ENCODE measurements at regions not wholly inside any gene's neighbourhood (a gene's known extent, or its start where the extent isn't known, plus 50 kb on each side); places are given as distances from the start of the nearest gene placed in this dataset.

DNA sequence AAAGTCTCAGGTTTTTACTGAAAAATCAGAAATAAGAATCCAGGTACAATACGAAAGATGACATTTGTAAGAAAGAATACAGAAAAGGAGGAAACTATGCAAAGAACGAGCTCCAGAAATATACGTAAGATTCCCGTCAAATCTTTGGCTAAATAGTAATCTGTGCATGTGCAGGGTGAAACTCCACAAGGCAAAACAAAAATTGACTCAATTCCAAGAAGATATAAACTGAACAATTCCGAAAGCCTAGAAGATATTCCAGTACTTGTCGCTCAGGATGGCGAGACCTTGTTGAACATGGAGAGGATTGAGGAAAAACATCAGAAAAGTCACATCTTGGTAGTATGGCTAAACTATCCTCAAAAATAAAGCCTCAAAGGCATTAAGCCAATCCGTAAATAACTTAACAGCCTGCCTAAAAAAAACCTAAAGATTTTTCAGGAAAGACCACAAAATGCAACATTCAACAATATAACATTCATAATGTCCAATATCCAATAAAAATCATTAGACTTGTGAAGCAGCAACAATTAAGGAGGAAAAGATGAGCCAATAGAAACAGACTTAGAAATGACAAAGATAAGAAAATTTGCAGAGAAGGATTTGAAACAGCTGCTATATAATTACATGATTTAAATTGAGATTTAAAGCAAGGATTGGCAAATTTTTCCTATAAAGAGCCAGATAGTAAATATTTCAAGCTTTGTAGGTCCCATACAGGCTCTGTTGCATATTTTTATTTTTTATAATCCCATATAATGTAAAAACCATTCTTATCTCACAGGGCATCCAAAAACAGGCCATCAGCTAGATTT, 166.4 kb upstream of the UBASH3B start:
- no peaks in the 10 kb centered on the region for H3K27me3 ChIP-seq
- H3K27ac ChIP-seq, result no peak overlapping the region
- peaks cover 0 to 3% (median 0%) of the 10 kb centered on the region in 3 donors for H3K9me3 ChIP-seq
- TF ChIP-seq, protein P1, sequence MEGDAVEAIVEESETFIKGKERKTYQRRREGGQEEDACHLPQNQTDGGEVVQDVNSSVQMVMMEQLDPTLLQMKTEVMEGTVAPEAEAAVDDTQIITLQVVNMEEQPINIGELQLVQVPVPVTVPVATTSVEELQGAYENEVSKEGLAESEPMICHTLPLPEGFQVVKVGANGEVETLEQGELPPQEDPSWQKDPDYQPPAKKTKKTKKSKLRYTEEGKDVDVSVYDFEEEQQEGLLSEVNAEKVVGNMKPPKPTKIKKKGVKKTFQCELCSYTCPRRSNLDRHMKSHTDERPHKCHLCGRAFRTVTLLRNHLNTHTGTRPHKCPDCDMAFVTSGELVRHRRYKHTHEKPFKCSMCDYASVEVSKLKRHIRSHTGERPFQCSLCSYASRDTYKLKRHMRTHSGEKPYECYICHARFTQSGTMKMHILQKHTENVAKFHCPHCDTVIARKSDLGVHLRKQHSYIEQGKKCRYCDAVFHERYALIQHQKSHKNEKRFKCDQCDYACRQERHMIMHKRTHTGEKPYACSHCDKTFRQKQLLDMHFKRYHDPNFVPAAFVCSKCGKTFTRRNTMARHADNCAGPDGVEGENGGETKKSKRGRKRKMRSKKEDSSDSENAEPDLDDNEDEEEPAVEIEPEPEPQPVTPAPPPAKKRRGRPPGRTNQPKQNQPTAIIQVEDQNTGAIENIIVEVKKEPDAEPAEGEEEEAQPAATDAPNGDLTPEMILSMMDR (IDR thresholded peaks at IDR 0.05), result no peak
- no peak overlapping the region for H3K4me3 ChIP-seq
- peaks cover 0 to 14% (median 2%) of the 10 kb centered on the region in 4 donors for H3K4me1 ChIP-seq
- intact Hi-C loops (cut with DNase I; ENCODE audit: low total_unique reads), result no loop called here
- no peaks in the 10 kb centered on the region for H3K36me3 ChIP-seq
- DNase-seq, result no peak

DNA sequence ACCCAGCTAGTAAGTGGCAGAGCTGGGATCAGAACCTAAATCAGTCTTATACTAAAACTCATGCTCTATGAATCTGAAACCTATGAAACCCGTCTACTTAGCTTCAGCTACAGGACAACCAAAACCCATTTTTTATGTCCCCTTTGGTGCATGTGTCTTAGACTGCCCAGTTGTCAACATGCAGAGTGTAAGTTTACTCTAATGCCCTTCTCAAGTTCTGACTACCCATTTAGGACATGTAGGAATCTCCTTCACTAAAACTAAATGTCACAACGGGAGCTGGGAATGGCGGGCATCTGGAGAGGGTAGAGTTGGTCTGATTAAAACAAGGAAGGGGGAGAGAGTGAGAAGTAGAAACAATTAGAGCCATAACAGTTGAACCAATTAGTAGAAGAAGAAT, 167.9 kb upstream of the UBASH3B start:
- intact Hi-C loops (cut with DNase I; ENCODE audit: low total_unique reads), result no loop called here
- TF ChIP-seq, protein P1 (IDR thresholded peaks at IDR 0.05), result no peak
- Histone ChIP-seq H3K36me3 (no peaks in the 10 kb centered on the region), H3K9me3 (peaks cover 0 to 12% (median 0%) of the 10 kb centered on the region in 3 donors), H3K4me1 (peaks cover 0 to 8% (median 0%) of the 10 kb centered on the region in 4 donors), H3K4me3 (no peak overlapping the region), H3K27me3 (no peaks in the 10 kb centered on the region), H3K27ac (no peak overlapping the region)
- no peak for DNase-seq

- Histone ChIP-seq H3K36me3 (no peaks in the 10 kb centered on the region), H3K27me3 (no peaks in the 10 kb centered on the region), H3K4me1 (peaks cover 0 to 8% (median 0%) of the 10 kb centered on the region in 4 donors), H3K4me3 (no peak overlapping the region), H3K27ac (no peak overlapping the region), H3K9me3 (peaks cover 0 to 12% (median 0%) of the 10 kb centered on the region in 3 donors)
- intact Hi-C loops (cut with DNase I; ENCODE audit: low total_unique reads), result no loop called here
- TF ChIP-seq, protein P1 (IDR thresholded peaks at IDR 0.05), result no peak
- no peak for DNase-seq
Measured at GRCh38 chr11:122486793-122487495, 168.6 kb upstream of the UBASH3B start.

- H3K36me3 ChIP-seq, result no peaks in the 10 kb centered on the region
- no peak overlapping the region for H3K27ac ChIP-seq
- intact Hi-C loops (cut with DNase I; ENCODE audit: low total_unique reads), result no loop called here
- H3K9me3 ChIP-seq, result peaks cover 0 to 8% (median 0%) of the 10 kb centered on the region in 3 donors
- TF ChIP-seq, protein P1 (IDR thresholded peaks at IDR 0.05), result no peak
- DNase-seq, result no peak
- H3K4me1 ChIP-seq, result peaks cover 0 to 12% (median 1%) of the 10 kb centered on the region in 4 donors
- H3K4me3 ChIP-seq, result no peak overlapping the region
- H3K27me3 ChIP-seq, result no peaks in the 10 kb centered on the region
Measured at GRCh38 chr11:122478986-122479385, 176.5 kb upstream of the UBASH3B start.

DNA sequence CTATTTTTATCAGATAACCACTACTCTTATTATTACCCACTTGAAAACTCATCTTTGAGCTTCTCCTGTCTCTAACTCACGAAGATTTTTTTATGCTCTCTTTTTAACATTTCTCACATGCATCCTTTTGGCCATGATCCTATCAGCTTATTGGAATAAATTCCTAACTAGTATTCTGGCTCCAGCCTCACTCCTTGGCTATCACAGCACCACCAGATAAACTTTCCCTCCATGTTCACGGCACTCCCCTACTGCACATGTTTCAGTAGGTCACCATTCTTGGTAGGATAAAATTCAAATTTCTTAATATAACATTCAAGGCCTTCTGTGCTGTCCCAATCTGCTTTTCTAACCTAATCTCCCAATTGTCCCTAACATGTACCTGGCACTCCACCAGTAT, 186.6 kb upstream of the UBASH3B start:
- DNase-seq, result no peak
- no peaks in the 10 kb centered on the region for H3K27me3 ChIP-seq
- no peak overlapping the region for H3K27ac ChIP-seq
- H3K9me3 ChIP-seq, result peaks cover 0 to 8% (median 0%) of the 10 kb centered on the region in 3 donors
- TF ChIP-seq, protein P1 (IDR thresholded peaks at IDR 0.05), result no peak
- intact Hi-C loops (cut with DNase I; ENCODE audit: low total_unique reads), result no loop called here
- H3K36me3 ChIP-seq, result no peaks in the 10 kb centered on the region
- no peak overlapping the region for H3K4me3 ChIP-seq
- no peaks in the 10 kb centered on the region for H3K4me1 ChIP-seq

All from tibial artery (tissue), 4 donors.